Vagina (tissue), 2 donors: ENCODE measurements at regions not wholly inside any gene's neighbourhood (a gene's known extent, or its start where the extent isn't known, plus 50 kb on each side); places are given as distances from the start of the nearest gene placed in this dataset.

Experiments used
- POLR2A ChIP-seq, 2 donors: fragments of 450-650 bp; IDR thresholded peaks; one replicate each; pipeline ENCODE4 v1.6.1; 2017; ENCODE audit warnings: antibody characterized with exemption in 2 of 2, mild to moderate bottlenecking in 2 of 2, moderate library complexity in 2 of 2
- POLR2AphosphoS5 ChIP-seq, 2 donors: sonication (generic); formaldehyde crosslinking; IDR thresholded peaks; one replicate each; pipeline ENCODE4 v1.9.0; 2017; ENCODE audit warnings: antibody characterized with exemption in 2 of 2, mild to moderate bottlenecking in 2 of 2, low read depth in 1 of 2; ENCODE audit not compliant: insufficient read depth in 1 of 2

GRCh38 chr3:191119415-191120295 lies 79.4 kb upstream of the OSTN start:
- TF ChIP-seq POLR2AphosphoS5 (IDR thresholded peaks at IDR 0.05; ENCODE audit: insufficient read depth in 1 of 2, low read depth in 1 of 2), result no peak
- no peak for TF ChIP-seq POLR2A (IDR thresholded peaks at IDR 0.05)
